Vagina (tissue), 2 donors: ENCODE measurements at regions not wholly inside any gene's neighbourhood (a gene's known extent, or its start where the extent isn't known, plus 50 kb on each side); places are given as distances from the start of the nearest gene placed in this dataset.

Source experiments
- CTCF ChIP-seq, 3 experiments: fragments of 450-650 bp in 2 of 3; fragments of 200-600 bp in 1 of 3; sonication (generic) in 1 of 3; IDR thresholded peaks; one replicate each; pipeline ENCODE4 v1.5.1; 2017 to 2019; ENCODE audit warnings: antibody characterized with exemption in 3 of 3, mild to moderate bottlenecking in 2 of 3, moderate library complexity in 2 of 3
- POLR2A ChIP-seq, 2 donors: fragments of 450-650 bp; IDR thresholded peaks; one replicate each; pipeline ENCODE4 v1.6.1; 2017; ENCODE audit warnings: antibody characterized with exemption in 2 of 2, mild to moderate bottlenecking in 2 of 2, moderate library complexity in 2 of 2

- TF ChIP-seq CTCF (IDR thresholded peaks at IDR 0.05), result no peak
- no peak for TF ChIP-seq POLR2A (IDR thresholded peaks at IDR 0.05)
These were observed 247.9 kb downstream of the ANKRD60 start for GRCh38 chr20:57980506-57980905.
